ENCODE measurements at regions not wholly inside any gene's neighbourhood (a gene's known extent, or its start where the extent isn't known, plus 50 kb on each side); places are given as distances from the start of the nearest gene placed in this dataset.

GRCh38 chr3:59261009-59261408 lies 211.2 kb upstream of the CFAP20DC start:
- Histone ChIP-seq H3K36me3 (replicated peaks in 1 of 2) (no peaks in the 10 kb centered on the region), H3K4me1 (replicated peaks in 1 of 2) (no peaks in the 10 kb centered on the region), H3K4me3 (no peak overlapping the region), H3K27ac (no peak overlapping the region), H3K9me3 (replicated peaks in 1 of 3) (no peaks in the 10 kb centered on the region), H3K27me3 (no peaks in the 10 kb centered on the region)
- TF ChIP-seq CTCF (IDR thresholded peaks at IDR 0.05) (no peak), POLR2A (IDR thresholded peaks at IDR 0.05) (no peak)
- no peak for DNase-seq
- intact Hi-C loops (cut with DNase I), result no loop called here

- Histone ChIP-seq H3K4me1 (replicated peaks in 1 of 2) (no peaks in the 10 kb centered on the region), H3K4me3 (no peak overlapping the region), H3K27ac (no peak overlapping the region), H3K27me3 (no peaks in the 10 kb centered on the region), H3K36me3 (replicated peaks in 1 of 2) (no peaks in the 10 kb centered on the region), H3K9me3 (replicated peaks in 1 of 3) (no peaks in the 10 kb centered on the region)
- TF ChIP-seq POLR2A (IDR thresholded peaks at IDR 0.05), result no peak
- intact Hi-C loops (cut with DNase I), result no loop called here
- 81 to 87% (median 82%) methylated on average over 8 of the region's 8 CpGs for WGBS, 4 donors
- DNase-seq, result no peak
Measured at GRCh38 chr3:59258550-59259260, 208.9 kb upstream of the CFAP20DC start.

GRCh38 chr3:59257506-59257905 lies 207.7 kb upstream of the CFAP20DC start:
- H3K27me3 ChIP-seq, result no peaks in the 10 kb centered on the region
- H3K27ac ChIP-seq, result no peak overlapping the region
- H3K4me3 ChIP-seq, result no peak overlapping the region
- no peak for DNase-seq
- H3K4me1 ChIP-seq (replicated peaks in 1 of 2), result no peaks in the 10 kb centered on the region
- H3K36me3 ChIP-seq (replicated peaks in 1 of 2), result no peaks in the 10 kb centered on the region
- 73 to 88% (median 78%) methylated on average over 3 of the region's 3 CpGs for WGBS, 4 donors
- H3K9me3 ChIP-seq (replicated peaks in 1 of 3), result no peaks in the 10 kb centered on the region
- intact Hi-C loops (cut with DNase I), result no loop called here
- no peak for TF ChIP-seq POLR2A (IDR thresholded peaks at IDR 0.05)
- TF ChIP-seq CTCF (IDR thresholded peaks at IDR 0.05), result no peak

- H3K4me3 ChIP-seq, result no peak overlapping the region
- intact Hi-C loops (cut with DNase I), result no loop called here
- no peaks in the 10 kb centered on the region for H3K4me1 ChIP-seq (replicated peaks in 1 of 2)
- no peak for TF ChIP-seq POLR2A (IDR thresholded peaks at IDR 0.05)
- TF ChIP-seq CTCF (IDR thresholded peaks at IDR 0.05), result no peak
- no peak overlapping the region for H3K27ac ChIP-seq
- 55 to 91% (median 79%) methylated on average over 1 of the region's 1 CpG for WGBS, 4 donors
- no peak for DNase-seq
- H3K9me3 ChIP-seq (replicated peaks in 1 of 3), result no peaks in the 10 kb centered on the region
- H3K36me3 ChIP-seq (replicated peaks in 1 of 2), result no peaks in the 10 kb centered on the region
- H3K27me3 ChIP-seq, result no peaks in the 10 kb centered on the region
Measured at GRCh38 chr3:59256230-59256629, 206.4 kb upstream of the CFAP20DC start.

- Histone ChIP-seq H3K4me3 (no peak overlapping the region), H3K27ac (no peak overlapping the region), H3K27me3 (no peaks in the 10 kb centered on the region), H3K9me3 (replicated peaks in 1 of 3) (no peaks in the 10 kb centered on the region), H3K36me3 (replicated peaks in 1 of 2) (no peaks in the 10 kb centered on the region), H3K4me1 (replicated peaks in 1 of 2) (no peaks in the 10 kb centered on the region)
- 90 to 98% (median 93%) methylated on average over 3 of the region's 3 CpGs for WGBS, 4 donors
- no peak for DNase-seq
- intact Hi-C loops (cut with DNase I), result no loop called here
- no peak for TF ChIP-seq CTCF (IDR thresholded peaks at IDR 0.05)
- TF ChIP-seq POLR2A (IDR thresholded peaks at IDR 0.05), result no peak
Measured at GRCh38 chr3:59254976-59255375, 205.2 kb upstream of the CFAP20DC start.
